Upper lobe of left lung (tissue), 4 donors: ENCODE measurements at regions not wholly inside any gene's neighbourhood (a gene's known extent, or its start where the extent isn't known, plus 50 kb on each side); places are given as distances from the start of the nearest gene placed in this dataset.

ENCODE experiments used
- CTCF ChIP-seq, 6 experiments: fragments of 450-650 bp in 4 of 6; fragments of 200-600 bp in 2 of 6; sonication (generic) in 2 of 6; IDR thresholded peaks; one replicate each; pipeline ENCODE4 v1.5.1; 2016 to 2019; ENCODE audit warnings: antibody characterized with exemption in 6 of 6
- EP300 ChIP-seq, 4 donors: sonication (generic); formaldehyde crosslinking; IDR thresholded peaks; one replicate each; pipeline ENCODE4 v1.5.1; 2017; ENCODE audit warnings: antibody characterized with exemption in 4 of 4, control low read depth in 2 of 4
- POLR2A ChIP-seq, 4 donors: fragments of 450-650 bp; IDR thresholded peaks; one replicate each; pipeline ENCODE4 v1.5.1; 2016 to 2017; ENCODE audit warnings: antibody characterized with exemption in 4 of 4, mild to moderate bottlenecking in 2 of 4

GRCh38 chr4:83961575-83961974 lies 425.7 kb downstream of the GPAT3 start:
- TF ChIP-seq CTCF (IDR thresholded peaks at IDR 0.05) = peak in 1 of 6 experiments; percentile 16
- no peak for TF ChIP-seq EP300 (IDR thresholded peaks at IDR 0.05)
- no peak for TF ChIP-seq POLR2A (IDR thresholded peaks at IDR 0.05)
